ENCODE measurements at regions not wholly inside any gene's neighbourhood (a gene's known extent, or its start where the extent isn't known, plus 50 kb on each side); places are given as distances from the start of the nearest gene placed in this dataset.

GRCh38 chr1:229870381-229870780 lies 196.7 kb upstream of the GALNT2 start:
- no peak overlapping the region for H3K27ac ChIP-seq (ENCODE audit: poor library complexity, severe bottlenecking)
- no peaks in the 10 kb centered on the region for H3K9me3 ChIP-seq (ENCODE audit: severe bottlenecking)
- no peak for TF ChIP-seq CTCF (IDR thresholded peaks at IDR 0.05; ENCODE audit: poor library complexity, severe bottlenecking)
- DNase-seq (ENCODE audit: low spot score) (no peak), ATAC-seq (ENCODE audit: low read depth) (no peak)
- no peaks in the 10 kb centered on the region for H3K27me3 ChIP-seq (ENCODE audit: insufficient read depth, poor library complexity, severe bottlenecking)
- H3K36me3 ChIP-seq (ENCODE audit: low read depth): no peaks in the 10 kb centered on the region
- no peak overlapping the region for H3K4me3 ChIP-seq (ENCODE audit: severe bottlenecking)
- no peaks in the 10 kb centered on the region for H3K4me1 ChIP-seq (ENCODE audit: insufficient read depth, poor library complexity, severe bottlenecking)

GRCh38 chr1:229871078-229871676 lies 195.9 kb upstream of the GALNT2 start:
- no peaks in the 10 kb centered on the region for H3K9me3 ChIP-seq (ENCODE audit: severe bottlenecking)
- H3K27me3 ChIP-seq (ENCODE audit: insufficient read depth, poor library complexity, severe bottlenecking): no peaks in the 10 kb centered on the region
- no peak overlapping the region for H3K4me3 ChIP-seq (ENCODE audit: severe bottlenecking)
- no peak for DNase-seq (ENCODE audit: low spot score)
- H3K36me3 ChIP-seq (ENCODE audit: low read depth): no peaks in the 10 kb centered on the region
- no peaks in the 10 kb centered on the region for H3K4me1 ChIP-seq (ENCODE audit: insufficient read depth, poor library complexity, severe bottlenecking)
- ATAC-seq (ENCODE audit: low read depth): no peak
- TF ChIP-seq CTCF (IDR thresholded peaks at IDR 0.05; ENCODE audit: poor library complexity, severe bottlenecking): no peak
- H3K27ac ChIP-seq (ENCODE audit: poor library complexity, severe bottlenecking): no peak overlapping the region

DNA sequence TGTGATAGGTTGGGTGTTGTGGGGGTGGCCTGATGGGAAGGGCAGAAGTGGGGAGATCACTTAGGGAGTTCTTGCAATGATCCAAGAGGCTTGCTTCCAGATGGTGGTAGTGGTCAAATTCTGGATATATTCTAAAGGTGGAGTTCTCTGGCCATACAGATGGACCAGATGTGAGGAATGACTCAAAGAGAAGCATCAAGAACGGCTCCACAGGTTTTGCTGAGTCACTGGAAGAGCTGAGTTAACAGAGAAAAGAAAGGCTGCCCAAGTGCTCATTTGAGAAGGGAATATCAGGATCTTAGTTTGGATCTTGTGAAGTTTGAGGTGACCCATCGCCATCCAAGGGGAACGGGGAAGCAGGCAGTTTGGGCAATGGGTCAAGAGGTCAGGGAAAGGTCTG lies 192.9 kb upstream of the GALNT2 start:
- DNase-seq (ENCODE audit: low spot score) (no peak), ATAC-seq (ENCODE audit: low read depth) (no peak)
- no peaks in the 10 kb centered on the region for H3K27me3 ChIP-seq (ENCODE audit: insufficient read depth, poor library complexity, severe bottlenecking)
- H3K27ac ChIP-seq (ENCODE audit: poor library complexity, severe bottlenecking): no peak overlapping the region
- no peaks in the 10 kb centered on the region for H3K9me3 ChIP-seq (ENCODE audit: severe bottlenecking)
- no peaks in the 10 kb centered on the region for H3K36me3 ChIP-seq (ENCODE audit: low read depth)
- no peaks in the 10 kb centered on the region for H3K4me1 ChIP-seq (ENCODE audit: insufficient read depth, poor library complexity, severe bottlenecking)
- H3K4me3 ChIP-seq (ENCODE audit: severe bottlenecking): no peak overlapping the region
- no peak for TF ChIP-seq CTCF (IDR thresholded peaks at IDR 0.05; ENCODE audit: poor library complexity, severe bottlenecking)

DNA sequence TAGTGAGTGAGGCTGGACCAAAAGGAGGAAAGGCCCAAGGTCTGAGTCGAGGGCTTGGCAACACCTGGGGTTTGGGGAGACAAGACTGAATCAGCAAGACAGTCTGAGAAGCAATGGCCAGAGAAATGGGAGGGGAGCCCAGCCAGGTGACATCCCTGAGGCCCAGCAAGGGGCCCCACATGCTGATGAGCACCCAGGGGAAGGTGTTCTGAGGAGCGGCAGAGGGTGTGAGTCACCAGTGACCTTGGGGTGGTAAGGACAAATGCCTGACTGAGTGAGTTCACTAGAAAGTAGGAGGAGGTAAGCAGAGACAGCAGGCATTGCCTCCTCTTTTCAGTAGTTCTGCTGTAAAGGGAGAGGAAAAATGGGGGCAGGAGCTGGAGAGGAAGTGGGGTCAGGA lies 192.4 kb upstream of the GALNT2 start:
- Histone ChIP-seq H3K36me3 (ENCODE audit: low read depth) (no peaks in the 10 kb centered on the region), H3K4me3 (ENCODE audit: severe bottlenecking) (no peak overlapping the region), H3K27ac (ENCODE audit: poor library complexity, severe bottlenecking) (no peak overlapping the region), H3K4me1 (ENCODE audit: insufficient read depth, poor library complexity, severe bottlenecking) (no peaks in the 10 kb centered on the region), H3K27me3 (ENCODE audit: insufficient read depth, poor library complexity, severe bottlenecking) (no peaks in the 10 kb centered on the region), H3K9me3 (ENCODE audit: severe bottlenecking) (no peaks in the 10 kb centered on the region)
- TF ChIP-seq CTCF (IDR thresholded peaks at IDR 0.05; ENCODE audit: poor library complexity, severe bottlenecking): no peak
- DNase-seq (ENCODE audit: low spot score) (no peak), ATAC-seq (ENCODE audit: low read depth) (no peak)

DNA sequence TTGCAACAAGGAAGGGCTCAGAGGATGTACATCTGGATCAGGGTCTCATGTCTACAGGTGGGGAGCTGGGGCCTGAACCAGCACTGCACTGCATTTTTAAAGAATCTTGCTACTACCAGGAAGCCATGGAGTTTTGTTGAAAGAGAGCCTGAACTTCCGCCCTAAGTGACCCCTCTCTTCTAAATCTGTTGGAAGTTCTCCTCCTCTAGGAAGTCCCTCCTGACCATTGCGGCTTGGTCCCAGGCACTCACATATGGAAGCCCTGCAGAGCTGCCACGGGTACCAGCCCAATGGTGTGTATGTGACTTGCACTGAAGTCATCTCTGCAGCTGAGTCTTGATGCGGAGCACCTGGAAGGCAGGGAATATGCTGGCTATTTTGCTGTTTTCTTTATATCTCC lies 192.0 kb upstream of the GALNT2 start:
- H3K27ac ChIP-seq (ENCODE audit: poor library complexity, severe bottlenecking): no peak overlapping the region
- no peaks in the 10 kb centered on the region for H3K36me3 ChIP-seq (ENCODE audit: low read depth)
- H3K4me3 ChIP-seq (ENCODE audit: severe bottlenecking): no peak overlapping the region
- DNase-seq (ENCODE audit: low spot score) (no peak), ATAC-seq (ENCODE audit: low read depth) (no peak)
- H3K9me3 ChIP-seq (ENCODE audit: severe bottlenecking): no peaks in the 10 kb centered on the region
- H3K4me1 ChIP-seq (ENCODE audit: insufficient read depth, poor library complexity, severe bottlenecking): no peaks in the 10 kb centered on the region
- no peaks in the 10 kb centered on the region for H3K27me3 ChIP-seq (ENCODE audit: insufficient read depth, poor library complexity, severe bottlenecking)
- TF ChIP-seq CTCF (IDR thresholded peaks at IDR 0.05; ENCODE audit: poor library complexity, severe bottlenecking): no peak
